ENCODE measurements at regions not wholly inside any gene's neighbourhood (a gene's known extent, or its start where the extent isn't known, plus 50 kb on each side); places are given as distances from the start of the nearest gene placed in this dataset.

DNA sequence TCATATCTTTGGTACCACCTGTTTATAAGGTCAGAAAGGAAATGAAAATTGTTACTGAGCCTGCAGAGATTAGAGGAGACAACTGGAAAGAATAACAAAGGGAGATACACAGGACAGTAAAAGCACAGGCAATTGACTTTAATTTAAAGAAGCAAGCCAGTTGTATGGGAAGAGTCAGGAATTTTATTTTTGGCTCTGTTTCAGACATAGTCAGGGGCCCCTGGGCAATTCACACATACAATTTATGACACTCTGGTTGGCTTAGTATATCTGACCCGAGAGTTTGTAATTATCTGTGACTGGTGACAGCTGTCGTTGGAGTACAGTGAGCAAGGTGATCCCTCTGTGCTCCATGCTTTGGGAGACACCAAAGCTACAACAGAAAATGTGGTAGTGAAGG is 591.9 kb upstream of the NECTIN3 start:
- TF ChIP-seq BHLHE40 (IDR thresholded peaks at IDR 0.05; ENCODE audit: borderline replicate concordance): no peak
- no peak for TF ChIP-seq FOXM1 (IDR thresholded peaks at IDR 0.05; ENCODE audit: borderline replicate concordance)
- TF ChIP-seq FOXK2 (IDR thresholded peaks at IDR 0.05): no peak
- no peak for TF ChIP-seq SUZ12 (IDR thresholded peaks at IDR 0.05)
- TF ChIP-seq CTBP1 (IDR thresholded peaks at IDR 0.05; ENCODE audit: borderline replicate concordance): no peak
- no peak for TF ChIP-seq L3MBTL2 (conservative IDR thresholded peaks at IDR 0.05)

All from HEK293T (cell line).